ENCODE measurements at regions not wholly inside any gene's neighbourhood (a gene's known extent, or its start where the extent isn't known, plus 50 kb on each side); places are given as distances from the start of the nearest gene placed in this dataset.

GRCh38 chr7:41877118-41877517 lies 174.2 kb upstream of the INHBA start:
- FAIRE-seq, result no peak

- no peak for FAIRE-seq
Observed at GRCh38 chr7:41875513-41875912, 172.6 kb upstream of the INHBA start.

GRCh38 chr7:41874201-41874785 lies 171.4 kb upstream of the INHBA start:
- no peak for FAIRE-seq

GRCh38 chr7:41873741-41874140 lies 170.9 kb upstream of the INHBA start:
- no peak for FAIRE-seq

- no peak for FAIRE-seq
Observed at GRCh38 chr7:41872966-41873365, 170.1 kb upstream of the INHBA start.

- no peak for FAIRE-seq
Observed at GRCh38 chr7:41870461-41871138, 167.7 kb upstream of the INHBA start.

- FAIRE-seq, result no peak
Observed at GRCh38 chr7:41869997-41870396, 167.1 kb upstream of the INHBA start.

GRCh38 chr7:41869596-41869995 lies 166.7 kb upstream of the INHBA start:
- peak; percentile 92 for FAIRE-seq

- FAIRE-seq, result no peak
Observed at GRCh38 chr7:41869091-41869490, 166.2 kb upstream of the INHBA start.

- no peak for FAIRE-seq
Observed at GRCh38 chr7:41867639-41868280, 164.9 kb upstream of the INHBA start.

GRCh38 chr7:41862261-41862660 lies 159.4 kb upstream of the INHBA start:
- no peak for FAIRE-seq

- FAIRE-seq, result no peak
Observed at GRCh38 chr7:41861642-41862041, 158.8 kb upstream of the INHBA start.

- no peak for FAIRE-seq
Observed at GRCh38 chr7:41858201-41858600, 155.3 kb upstream of the INHBA start.

GRCh38 chr7:41855798-41856197 lies 152.9 kb upstream of the INHBA start:
- FAIRE-seq, result no peak

- no peak for FAIRE-seq
Observed at GRCh38 chr7:41847606-41848005, 144.7 kb upstream of the INHBA start.

GRCh38 chr7:41847151-41847550 lies 144.3 kb upstream of the INHBA start:
- FAIRE-seq, result no peak

- no peak for FAIRE-seq
Observed at GRCh38 chr7:41842956-41843355, 140.1 kb upstream of the INHBA start.

- FAIRE-seq, result no peak
Observed at GRCh38 chr7:41837916-41838315, 135.0 kb upstream of the INHBA start.

- no peak for FAIRE-seq
Observed at GRCh38 chr7:41835976-41836530, 133.2 kb upstream of the INHBA start.

GRCh38 chr7:41834805-41835694 lies 132.2 kb upstream of the INHBA start:
- FAIRE-seq, result no peak

- FAIRE-seq, result no peak
Observed at GRCh38 chr7:41832941-41833340, 130.1 kb upstream of the INHBA start.

- FAIRE-seq, result no peak
Observed at GRCh38 chr7:41830271-41830670, 127.4 kb upstream of the INHBA start.

- FAIRE-seq, result no peak
Observed at GRCh38 chr7:41828911-41829310, 126.0 kb upstream of the INHBA start.
